Esophagus (tissue), 2 donors: ENCODE measurements at regions not wholly inside any gene's neighbourhood (a gene's known extent, or its start where the extent isn't known, plus 50 kb on each side); places are given as distances from the start of the nearest gene placed in this dataset.

Source experiments
- H3K27ac ChIP-seq, 2 donors: one replicate each; pipeline ENCODE4 v1.5.1; 2013; ENCODE audit warnings: low read depth in 2 of 2, mild to moderate bottlenecking in 2 of 2, inconsistent platforms in 1 of 2, low read length in 1 of 2, moderate library complexity in 1 of 2
- H3K27me3 ChIP-seq, 2 donors: one replicate each; pipeline ENCODE4 v1.6.1; 2013; ENCODE audit warnings: low read length in 2 of 2, control low read depth in 1 of 2, mild to moderate bottlenecking in 1 of 2; ENCODE audit not compliant: insufficient read depth in 2 of 2, control insufficient read depth in 1 of 2
- H3K36me3 ChIP-seq, 2 donors: one replicate each; pipeline ENCODE4 v1.6.1; 2013; ENCODE audit warnings: low read length in 1 of 2; ENCODE audit not compliant: control insufficient read depth in 2 of 2, insufficient read depth in 2 of 2
- H3K4me1 ChIP-seq, 2 donors: one replicate each; pipeline ENCODE4 v1.6.1; 2013; ENCODE audit warnings: low read length in 1 of 2; ENCODE audit not compliant: control insufficient read depth in 2 of 2, insufficient read depth in 2 of 2
- H3K4me3 ChIP-seq, 2 donors: one replicate each; pipeline ENCODE4 v1.5.1; 2013; ENCODE audit warnings: low read length in 2 of 2, mild to moderate bottlenecking in 2 of 2, low read depth in 1 of 2, moderate library complexity in 1 of 2
- H3K9me3 ChIP-seq, 2 donors: one replicate each; pipeline ENCODE4 v1.6.1; 2013; ENCODE audit warnings: mild to moderate bottlenecking in 2 of 2, low read depth in 1 of 2, low read length in 1 of 2, moderate library complexity in 1 of 2; ENCODE audit not compliant: control insufficient read depth in 2 of 2, insufficient read depth in 1 of 2
- WGBS, 2 donors: extraction: QIAGEN DNeasy Blood & Tissue Kit; methylation state at CpG; one replicate each; pipeline ENCODE4 v1.1.7; 2013; 5-methylcytosine and 5-hydroxymethylcytosine counted together
- donor health status: healthy with polysubstance abuse.
- donor health status: Bipolar disorder and iron deficiency.

GRCh38 chr13:109427695-109428094 is 358.7 kb downstream of the IRS2 start:
- H3K9me3 ChIP-seq: no peaks in the 10 kb centered on the region

GRCh38 chr13:109427148-109427547 is 359.2 kb downstream of the IRS2 start:
- H3K27me3 ChIP-seq: no peaks in the 10 kb centered on the region
- WGBS, 2 donors: 78 to 87% methylated on average over 2 of the region's 2 CpGs
- no peak overlapping the region for H3K4me3 ChIP-seq
- no peak overlapping the region for H3K27ac ChIP-seq
- H3K9me3 ChIP-seq: no peaks in the 10 kb centered on the region
- H3K4me1 ChIP-seq: no peaks in the 10 kb centered on the region
- H3K36me3 ChIP-seq: no peaks in the 10 kb centered on the region

More at GRCh38 chr13:109427695-109428094, 358.7 kb downstream of the IRS2 start:
- no peaks in the 10 kb centered on the region for H3K36me3 ChIP-seq
- no peaks in the 10 kb centered on the region for H3K27me3 ChIP-seq
- H3K4me3 ChIP-seq: no peak overlapping the region
- no peak overlapping the region for H3K27ac ChIP-seq
- WGBS, 2 donors: 82 to 84% methylated on average over 3 of the region's 3 CpGs
- H3K4me1 ChIP-seq: no peaks in the 10 kb centered on the region

- WGBS, 2 donors: 92 to 95% methylated on average over 1 of the region's 1 CpG
- Histone ChIP-seq H3K9me3 (no peaks in the 10 kb centered on the region), H3K4me1 (no peaks in the 10 kb centered on the region), H3K27ac (no peak overlapping the region), H3K36me3 (no peaks in the 10 kb centered on the region), H3K27me3 (no peaks in the 10 kb centered on the region), H3K4me3 (no peak overlapping the region)
Measured at GRCh38 chr13:109426690-109426990, 359.7 kb downstream of the IRS2 start.

- Histone ChIP-seq H3K9me3 (no peaks in the 10 kb centered on the region), H3K27me3 (no peaks in the 10 kb centered on the region), H3K4me3 (no peak overlapping the region), H3K4me1 (no peaks in the 10 kb centered on the region), H3K27ac (no peak overlapping the region), H3K36me3 (no peaks in the 10 kb centered on the region)
- 74 to 87% methylated on average over 5 of the region's 5 CpGs for WGBS, 2 donors
Measured at GRCh38 chr13:109425821-109426689, 360.3 kb downstream of the IRS2 start.

GRCh38 chr13:109422161-109422560 is 364.2 kb downstream of the IRS2 start:
- Histone ChIP-seq H3K27me3 (no peaks in the 10 kb centered on the region), H3K36me3 (no peaks in the 10 kb centered on the region), H3K27ac (no peak overlapping the region), H3K9me3 (no peaks in the 10 kb centered on the region), H3K4me3 (no peak overlapping the region), H3K4me1 (no peaks in the 10 kb centered on the region)
- 58 to 68% methylated on average over 4 of the region's 4 CpGs for WGBS, 2 donors

- H3K9me3 ChIP-seq: no peaks in the 10 kb centered on the region
- H3K27ac ChIP-seq: no peak overlapping the region
- H3K4me3 ChIP-seq: no peak overlapping the region
- no peaks in the 10 kb centered on the region for H3K36me3 ChIP-seq
- no peaks in the 10 kb centered on the region for H3K4me1 ChIP-seq
- no peaks in the 10 kb centered on the region for H3K27me3 ChIP-seq
- 32 to 56% methylated on average over 4 of the region's 4 CpGs for WGBS, 2 donors
Measured at GRCh38 chr13:109419896-109420295, 366.5 kb downstream of the IRS2 start.

GRCh38 chr13:109418111-109418510 is 368.3 kb downstream of the IRS2 start:
- no peaks in the 10 kb centered on the region for H3K4me1 ChIP-seq

GRCh38 chr13:109416001-109416400 is 370.4 kb downstream of the IRS2 start:
- no peak overlapping the region for H3K27ac ChIP-seq
- H3K36me3 ChIP-seq: no peaks in the 10 kb centered on the region
- no peak overlapping the region for H3K4me3 ChIP-seq
- whole genome bisulfite sequencing, 2 donors: 84 to 87% methylated on average over 12 of the region's 12 CpGs
- H3K4me1 ChIP-seq: no peaks in the 10 kb centered on the region
- no peaks in the 10 kb centered on the region for H3K9me3 ChIP-seq
- no peaks in the 10 kb centered on the region for H3K27me3 ChIP-seq

More at GRCh38 chr13:109418111-109418510, 368.3 kb downstream of the IRS2 start:
- Histone ChIP-seq H3K36me3 (no peaks in the 10 kb centered on the region), H3K27ac (no peak overlapping the region), H3K27me3 (no peaks in the 10 kb centered on the region), H3K9me3 (no peaks in the 10 kb centered on the region), H3K4me3 (no peak overlapping the region)

- Histone ChIP-seq H3K27me3 (no peaks in the 10 kb centered on the region), H3K27ac (no peak overlapping the region), H3K9me3 (no peaks in the 10 kb centered on the region), H3K36me3 (no peaks in the 10 kb centered on the region), H3K4me1 (no peaks in the 10 kb centered on the region), H3K4me3 (no peak overlapping the region)
- WGBS, 2 donors: 89 to 90% methylated on average over 4 of the region's 4 CpGs
Measured at GRCh38 chr13:109415057-109415456, 371.3 kb downstream of the IRS2 start.

GRCh38 chr13:109412283-109412901 is 374.0 kb downstream of the IRS2 start:
- 19 to 23% methylated on average over 14 of the region's 14 CpGs for WGBS, 2 donors
- Histone ChIP-seq H3K27me3 (no peaks in the 10 kb centered on the region), H3K27ac (no peak overlapping the region), H3K4me3 (no peak overlapping the region), H3K4me1 (no peaks in the 10 kb centered on the region), H3K9me3 (no peaks in the 10 kb centered on the region), H3K36me3 (no peaks in the 10 kb centered on the region)
